ENCODE measurements at regions not wholly inside any gene's neighbourhood (a gene's known extent, or its start where the extent isn't known, plus 50 kb on each side); places are given as distances from the start of the nearest gene placed in this dataset.

DNA sequence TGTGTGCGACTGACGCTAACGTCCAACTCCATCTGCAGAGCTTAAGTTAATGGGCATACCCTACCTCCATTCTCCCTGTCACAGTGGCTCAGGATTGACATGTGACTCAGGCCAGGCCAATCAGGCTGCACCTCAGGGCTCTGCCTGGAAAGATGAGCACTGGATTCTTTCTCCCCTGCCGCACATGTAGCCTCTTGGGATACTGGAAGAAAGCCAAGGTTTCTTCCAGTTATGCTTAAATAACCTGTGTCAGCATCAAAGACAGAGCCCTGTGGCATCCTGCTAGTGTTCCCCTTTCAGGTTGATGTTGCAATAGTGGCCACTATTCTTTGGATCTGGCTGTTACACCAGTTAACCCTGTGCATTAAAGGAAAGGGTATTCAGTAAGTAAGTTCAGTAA, 55.0 kb upstream of the SYT6 start:
- CTCF ChIA-PET, result interaction anchor here (2.2 kb wide), 1 partner anchor 74 kb away, joined by 6 read pairs; no protein-coding TSS in a partner anchor
- H3K36me3 ChIP-seq (replicated peaks in 1 of 2; ENCODE audit: control insufficient read depth in 1 of 2, insufficient read depth in 2 of 2, low read length in 1 of 2), result no peaks in the 10 kb centered on the region
- 72% methylated on average over 4 of the region's 4 CpGs for WGBS (ENCODE audit: low lambda C conversion rate)

DNA sequence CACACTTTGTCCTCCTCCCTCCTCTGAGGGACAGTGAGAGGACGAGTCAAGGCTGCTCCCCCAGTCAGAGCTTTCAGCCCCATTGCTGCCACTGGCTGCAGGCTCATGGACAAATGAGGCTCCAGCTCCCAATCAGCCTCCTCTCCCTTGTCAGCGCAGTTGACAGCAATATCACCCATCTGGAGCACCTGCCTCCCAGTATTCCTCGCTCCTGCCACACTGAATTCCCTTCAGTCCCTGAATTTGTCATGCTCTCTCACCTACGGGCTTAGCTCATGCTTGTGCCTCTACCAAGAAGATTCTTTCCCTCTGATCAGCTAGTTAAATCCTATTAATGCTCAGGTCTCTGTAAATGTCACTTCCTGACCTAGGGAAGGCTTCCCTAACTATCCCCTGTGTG, 54.4 kb upstream of the SYT6 start:
- CTCF ChIA-PET, result no interaction called here
- Histone ChIP-seq H3K79me2 (ENCODE audit: insufficient read depth) (no peaks in the 10 kb centered on the region), H3K4me1 (ENCODE audit: control insufficient read depth in 1 of 2, insufficient read depth in 2 of 2, low read depth in 1 of 2, low read length in 1 of 2) (no peaks in the 10 kb centered on the region; a peak in 1 of 4 replicates), H3K27ac (ENCODE audit: low read depth in 2 of 2, low read length in 1 of 2) (no peak overlapping the region), H2AFZ (ENCODE audit: low read depth) (no peak overlapping the region), H3K36me3 (replicated peaks in 1 of 2; ENCODE audit: control insufficient read depth in 1 of 2, insufficient read depth in 2 of 2, low read length in 1 of 2) (no peaks in the 10 kb centered on the region), H3K9me2 (no peaks in the 10 kb centered on the region), H3K9ac (no peak overlapping the region), H3K4me2 (no peak overlapping the region), H3K27me3 (ENCODE audit: insufficient read depth) (no peaks in the 10 kb centered on the region; the same call in 1 of the 2 replicates), H3K9me3 (no peaks in the 10 kb centered on the region), H3F3A (replicated peaks; ENCODE audit: insufficient read depth) (no peaks in the 10 kb centered on the region), H4K20me1 (ENCODE audit: insufficient read depth) (no peaks in the 10 kb centered on the region), H3K4me3 (ENCODE audit: low read depth in 2 of 2, low read length in 1 of 2) (no peak overlapping the region)
- no peak for DNase-seq
- 35% methylated on average over 4 of the region's 4 CpGs for WGBS (ENCODE audit: low lambda C conversion rate)
- POLR2A ChIA-PET, result no interaction called here
- TF ChIP-seq TCF12 (IDR thresholded peaks at IDR 0.05), result no peak
- TF ChIP-seq SMC3 (IDR thresholded peaks at IDR 0.05; ENCODE audit: low read depth, low read length), result no peak
- TF ChIP-seq, protein P1, sequence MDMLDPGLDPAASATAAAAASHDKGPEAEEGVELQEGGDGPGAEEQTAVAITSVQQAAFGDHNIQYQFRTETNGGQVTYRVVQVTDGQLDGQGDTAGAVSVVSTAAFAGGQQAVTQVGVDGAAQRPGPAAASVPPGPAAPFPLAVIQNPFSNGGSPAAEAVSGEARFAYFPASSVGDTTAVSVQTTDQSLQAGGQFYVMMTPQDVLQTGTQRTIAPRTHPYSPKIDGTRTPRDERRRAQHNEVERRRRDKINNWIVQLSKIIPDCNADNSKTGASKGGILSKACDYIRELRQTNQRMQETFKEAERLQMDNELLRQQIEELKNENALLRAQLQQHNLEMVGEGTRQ (IDR thresholded peaks at IDR 0.05; ENCODE audit: borderline replicate concordance, low read depth, low read length), result no peak
- no peak for TF ChIP-seq RFX5 (IDR thresholded peaks at IDR 0.05; ENCODE audit: low read length)
- TF ChIP-seq ELF1 (IDR thresholded peaks at IDR 0.05), result no peak
- TF ChIP-seq, protein P2, sequence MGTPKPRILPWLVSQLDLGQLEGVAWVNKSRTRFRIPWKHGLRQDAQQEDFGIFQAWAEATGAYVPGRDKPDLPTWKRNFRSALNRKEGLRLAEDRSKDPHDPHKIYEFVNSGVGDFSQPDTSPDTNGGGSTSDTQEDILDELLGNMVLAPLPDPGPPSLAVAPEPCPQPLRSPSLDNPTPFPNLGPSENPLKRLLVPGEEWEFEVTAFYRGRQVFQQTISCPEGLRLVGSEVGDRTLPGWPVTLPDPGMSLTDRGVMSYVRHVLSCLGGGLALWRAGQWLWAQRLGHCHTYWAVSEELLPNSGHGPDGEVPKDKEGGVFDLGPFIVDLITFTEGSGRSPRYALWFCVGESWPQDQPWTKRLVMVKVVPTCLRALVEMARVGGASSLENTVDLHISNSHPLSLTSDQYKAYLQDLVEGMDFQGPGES (IDR thresholded peaks at IDR 0.05; ENCODE audit: low read depth, low read length), result no peak
- TF ChIP-seq EZH2phosphoT487 (IDR thresholded peaks at IDR 0.05; ENCODE audit: borderline replicate concordance, low read depth), result no peak
- no peak for TF ChIP-seq JUND (IDR thresholded peaks at IDR 0.05)
- no peak for TF ChIP-seq FOXJ3 (CRISPR knock-in tag; IDR thresholded peaks at IDR 0.05)
- TF ChIP-seq RXRA (IDR thresholded peaks at IDR 0.05; ENCODE audit: borderline replicate concordance, low read depth), result no peak
- TF ChIP-seq POLR2AphosphoS5 (IDR thresholded peaks at IDR 0.05; ENCODE audit: low read depth, low read length), result no peak
- TF ChIP-seq, protein P3, sequence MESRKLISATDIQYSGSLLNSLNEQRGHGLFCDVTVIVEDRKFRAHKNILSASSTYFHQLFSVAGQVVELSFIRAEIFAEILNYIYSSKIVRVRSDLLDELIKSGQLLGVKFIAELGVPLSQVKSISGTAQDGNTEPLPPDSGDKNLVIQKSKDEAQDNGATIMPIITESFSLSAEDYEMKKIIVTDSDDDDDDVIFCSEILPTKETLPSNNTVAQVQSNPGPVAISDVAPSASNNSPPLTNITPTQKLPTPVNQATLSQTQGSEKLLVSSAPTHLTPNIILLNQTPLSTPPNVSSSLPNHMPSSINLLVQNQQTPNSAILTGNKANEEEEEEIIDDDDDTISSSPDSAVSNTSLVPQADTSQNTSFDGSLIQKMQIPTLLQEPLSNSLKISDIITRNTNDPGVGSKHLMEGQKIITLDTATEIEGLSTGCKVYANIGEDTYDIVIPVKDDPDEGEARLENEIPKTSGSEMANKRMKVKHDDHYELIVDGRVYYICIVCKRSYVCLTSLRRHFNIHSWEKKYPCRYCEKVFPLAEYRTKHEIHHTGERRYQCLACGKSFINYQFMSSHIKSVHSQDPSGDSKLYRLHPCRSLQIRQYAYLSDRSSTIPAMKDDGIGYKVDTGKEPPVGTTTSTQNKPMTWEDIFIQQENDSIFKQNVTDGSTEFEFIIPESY (IDR thresholded peaks at IDR 0.05; ENCODE audit: borderline replicate concordance, low read depth), result no peak
- TF ChIP-seq FOSL2 (IDR thresholded peaks at IDR 0.05; ENCODE audit: borderline replicate concordance, low read depth), result no peak
- TF ChIP-seq, protein P4, sequence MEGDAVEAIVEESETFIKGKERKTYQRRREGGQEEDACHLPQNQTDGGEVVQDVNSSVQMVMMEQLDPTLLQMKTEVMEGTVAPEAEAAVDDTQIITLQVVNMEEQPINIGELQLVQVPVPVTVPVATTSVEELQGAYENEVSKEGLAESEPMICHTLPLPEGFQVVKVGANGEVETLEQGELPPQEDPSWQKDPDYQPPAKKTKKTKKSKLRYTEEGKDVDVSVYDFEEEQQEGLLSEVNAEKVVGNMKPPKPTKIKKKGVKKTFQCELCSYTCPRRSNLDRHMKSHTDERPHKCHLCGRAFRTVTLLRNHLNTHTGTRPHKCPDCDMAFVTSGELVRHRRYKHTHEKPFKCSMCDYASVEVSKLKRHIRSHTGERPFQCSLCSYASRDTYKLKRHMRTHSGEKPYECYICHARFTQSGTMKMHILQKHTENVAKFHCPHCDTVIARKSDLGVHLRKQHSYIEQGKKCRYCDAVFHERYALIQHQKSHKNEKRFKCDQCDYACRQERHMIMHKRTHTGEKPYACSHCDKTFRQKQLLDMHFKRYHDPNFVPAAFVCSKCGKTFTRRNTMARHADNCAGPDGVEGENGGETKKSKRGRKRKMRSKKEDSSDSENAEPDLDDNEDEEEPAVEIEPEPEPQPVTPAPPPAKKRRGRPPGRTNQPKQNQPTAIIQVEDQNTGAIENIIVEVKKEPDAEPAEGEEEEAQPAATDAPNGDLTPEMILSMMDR (IDR thresholded peaks at IDR 0.05), result no peak

More for the DNA sequence above, 55.0 kb upstream of the SYT6 start:
- TF ChIP-seq MXI1 (IDR thresholded peaks at IDR 0.05; ENCODE audit: low read depth, low read length), result no peak
- TF ChIP-seq RXRA (IDR thresholded peaks at IDR 0.05; ENCODE audit: borderline replicate concordance, low read depth), result no peak
- no peak for TF ChIP-seq EP300 (IDR thresholded peaks at IDR 0.05; ENCODE audit: borderline replicate concordance in 1 of 2, low read depth in 1 of 2, low read length in 1 of 2)
- TF ChIP-seq, protein P5, sequence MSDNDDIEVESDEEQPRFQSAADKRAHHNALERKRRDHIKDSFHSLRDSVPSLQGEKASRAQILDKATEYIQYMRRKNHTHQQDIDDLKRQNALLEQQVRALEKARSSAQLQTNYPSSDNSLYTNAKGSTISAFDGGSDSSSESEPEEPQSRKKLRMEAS (IDR thresholded peaks at IDR 0.05; ENCODE audit: low read depth), result no peak
- no peak for TF ChIP-seq EZH2phosphoT487 (IDR thresholded peaks at IDR 0.05; ENCODE audit: borderline replicate concordance, low read depth)
- TF ChIP-seq CHD2 (IDR thresholded peaks at IDR 0.05; ENCODE audit: low read length, partially characterized antibody), result no peak
- no peak for TF ChIP-seq RFX5 (IDR thresholded peaks at IDR 0.05; ENCODE audit: low read length)
- TF ChIP-seq FOXM1 (IDR thresholded peaks at IDR 0.05; ENCODE audit: low read depth), result no peak
- no peak for TF ChIP-seq YY1 (IDR thresholded peaks at IDR 0.05; ENCODE audit: low read depth)
- TF ChIP-seq, protein P6, sequence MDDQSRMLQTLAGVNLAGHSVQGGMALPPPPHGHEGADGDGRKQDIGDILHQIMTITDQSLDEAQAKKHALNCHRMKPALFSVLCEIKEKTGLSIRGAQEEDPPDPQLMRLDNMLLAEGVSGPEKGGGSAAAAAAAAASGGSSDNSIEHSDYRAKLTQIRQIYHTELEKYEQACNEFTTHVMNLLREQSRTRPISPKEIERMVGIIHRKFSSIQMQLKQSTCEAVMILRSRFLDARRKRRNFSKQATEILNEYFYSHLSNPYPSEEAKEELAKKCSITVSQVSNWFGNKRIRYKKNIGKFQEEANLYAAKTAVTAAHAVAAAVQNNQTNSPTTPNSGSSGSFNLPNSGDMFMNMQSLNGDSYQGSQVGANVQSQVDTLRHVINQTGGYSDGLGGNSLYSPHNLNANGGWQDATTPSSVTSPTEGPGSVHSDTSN (IDR thresholded peaks at IDR 0.05), result no peak
- TF ChIP-seq, protein P1 (IDR thresholded peaks at IDR 0.05; ENCODE audit: borderline replicate concordance, low read depth, low read length), result no peak
- POLR2A ChIA-PET, result no interaction called here
- H4K20me1 ChIP-seq (ENCODE audit: insufficient read depth), result no peaks in the 10 kb centered on the region
- H3F3A ChIP-seq (replicated peaks; ENCODE audit: insufficient read depth), result no peaks in the 10 kb centered on the region
- peak; percentile 30 for DNase-seq
- no peaks in the 10 kb centered on the region for H3K79me2 ChIP-seq (ENCODE audit: insufficient read depth)
- no peaks in the 10 kb centered on the region for H3K9me2 ChIP-seq
- H3K4me1 ChIP-seq (ENCODE audit: control insufficient read depth in 1 of 2, insufficient read depth in 2 of 2, low read depth in 1 of 2, low read length in 1 of 2), result no peaks in the 10 kb centered on the region; a peak in 1 of 4 replicates
- H3K4me3 ChIP-seq (ENCODE audit: low read depth in 2 of 2, low read length in 1 of 2), result no peak overlapping the region
- H3K27ac ChIP-seq (ENCODE audit: low read depth in 2 of 2, low read length in 1 of 2), result no peak overlapping the region
- H3K27me3 ChIP-seq (ENCODE audit: insufficient read depth), result no peaks in the 10 kb centered on the region; the same call in 1 of the 2 replicates
- no peak overlapping the region for H2AFZ ChIP-seq (ENCODE audit: low read depth)
- no peak overlapping the region for H3K4me2 ChIP-seq
- H3K9me3 ChIP-seq, result no peaks in the 10 kb centered on the region
- H3K9ac ChIP-seq, result no peak overlapping the region
